ENCODE measurements at regions not wholly inside any gene's neighbourhood (a gene's known extent, or its start where the extent isn't known, plus 50 kb on each side); places are given as distances from the start of the nearest gene placed in this dataset.

DNA sequence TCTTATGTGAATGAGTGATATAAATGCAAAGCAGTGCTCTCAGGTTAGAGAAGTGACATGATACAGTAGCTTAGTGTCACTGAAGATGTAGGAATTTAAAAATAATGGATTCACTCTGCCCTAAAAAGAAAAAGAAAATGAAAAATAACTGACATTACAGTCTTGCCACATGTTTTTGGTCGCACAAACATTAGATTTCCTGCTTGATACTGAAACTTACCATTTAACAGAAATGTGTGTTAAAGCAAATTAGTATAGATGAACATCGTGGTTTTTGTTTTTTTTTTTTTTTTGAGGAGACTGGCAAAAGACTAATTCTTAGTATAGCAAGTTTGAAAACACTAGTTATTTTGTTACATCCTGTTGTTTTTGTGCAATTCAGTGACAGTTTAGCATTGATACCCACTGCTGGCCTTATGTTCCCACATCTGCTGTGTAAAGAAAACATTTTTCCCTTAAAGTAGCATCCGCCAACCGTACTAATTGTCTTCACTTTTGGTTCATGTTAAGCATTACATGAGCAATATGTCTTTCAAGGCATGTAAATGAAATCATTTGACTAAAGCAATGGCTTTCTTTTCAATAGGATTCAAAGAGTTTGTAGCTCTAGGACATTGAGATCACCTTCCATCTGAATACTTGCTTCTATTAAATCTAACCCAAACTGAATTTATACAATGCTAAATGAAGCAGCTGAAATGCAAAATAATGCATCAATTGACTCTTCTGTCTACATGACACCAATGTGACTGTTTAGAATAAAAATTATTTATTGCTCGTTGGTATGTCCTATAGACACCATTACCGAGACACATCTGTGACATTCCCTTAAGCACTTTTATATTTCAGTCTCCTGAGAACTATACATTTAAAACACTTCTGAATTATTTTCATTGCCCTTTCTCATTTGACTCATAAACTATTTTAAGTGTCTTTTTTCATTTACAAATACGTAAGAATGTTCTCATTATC is 859.1 kb downstream of the MAT2B start:
- Histone ChIP-seq H3K27me3 (ENCODE audit: control insufficient read depth in 5 of 5, insufficient read depth in 4 of 5, low read length in 5 of 5) (no peaks in the 10 kb centered on the region), H3K4me3 (ENCODE audit: low read depth in 1 of 5, low read length in 5 of 5) (no peak overlapping the region), H3K27ac (ENCODE audit: low read depth, low read length) (no peak overlapping the region), H3K36me3 (ENCODE audit: control insufficient read depth in 5 of 5, insufficient read depth in 5 of 5, low read length in 5 of 5) (no peaks in the 10 kb centered on the region), H3K9me3 (ENCODE audit: control insufficient read depth in 5 of 5, low read length in 5 of 5) (no peaks in the 10 kb centered on the region), H3K9ac (ENCODE audit: low read length in 5 of 5) (no peak overlapping the region), H3K4me1 (ENCODE audit: control insufficient read depth in 5 of 5, insufficient read depth in 5 of 5, low read length in 5 of 5) (no peaks in the 10 kb centered on the region)

DNA sequence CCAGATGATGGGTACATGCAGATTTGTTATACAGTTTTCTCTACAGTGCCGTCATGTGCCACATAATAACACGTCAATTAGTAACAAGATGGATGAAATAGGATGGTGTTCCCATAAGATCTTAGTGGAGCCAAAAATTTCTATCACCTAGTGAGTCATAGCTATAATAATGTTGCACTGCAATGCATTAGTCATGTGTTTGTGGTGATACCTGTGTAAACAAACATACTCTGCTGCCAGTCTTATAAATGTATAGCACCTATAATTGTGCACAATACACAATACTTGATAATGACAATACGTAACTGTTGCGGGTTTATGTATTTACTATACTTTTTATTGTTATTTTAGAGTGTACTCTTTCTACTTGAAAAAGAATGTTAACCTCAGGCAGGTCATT is 865.4 kb downstream of the MAT2B start:
- Histone ChIP-seq H3K9ac (ENCODE audit: low read length in 5 of 5) (no peak overlapping the region), H3K27ac (ENCODE audit: low read depth, low read length) (no peak overlapping the region), H3K4me1 (ENCODE audit: control insufficient read depth in 5 of 5, insufficient read depth in 5 of 5, low read length in 5 of 5) (no peaks in the 10 kb centered on the region), H3K36me3 (ENCODE audit: control insufficient read depth in 5 of 5, insufficient read depth in 5 of 5, low read length in 5 of 5) (no peaks in the 10 kb centered on the region), H3K4me3 (ENCODE audit: low read depth in 1 of 5, low read length in 5 of 5) (no peak overlapping the region), H3K9me3 (ENCODE audit: control insufficient read depth in 5 of 5, low read length in 5 of 5) (no peaks in the 10 kb centered on the region), H3K27me3 (ENCODE audit: control insufficient read depth in 5 of 5, insufficient read depth in 4 of 5, low read length in 5 of 5) (no peaks in the 10 kb centered on the region)

DNA sequence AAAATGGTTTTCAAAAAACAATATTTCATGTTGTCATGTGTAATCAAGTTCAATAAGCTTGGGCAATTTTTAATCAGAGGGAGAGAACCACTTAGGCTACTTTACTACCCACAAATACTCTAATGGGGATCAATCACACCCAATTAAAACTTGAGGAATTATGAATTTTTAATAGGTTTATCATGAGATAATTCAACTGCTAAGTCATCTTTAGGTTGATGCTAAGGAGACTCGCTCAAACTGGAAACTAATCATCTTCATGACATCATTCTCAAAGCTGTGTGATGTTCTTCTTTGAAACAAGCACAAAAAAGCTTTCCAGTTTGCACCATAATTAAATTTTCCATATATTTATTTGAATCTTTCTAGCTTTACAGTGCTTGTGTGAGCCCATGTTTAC is 867.5 kb downstream of the MAT2B start:
- Histone ChIP-seq H3K4me3 (ENCODE audit: low read depth in 1 of 5, low read length in 5 of 5) (no peak overlapping the region), H3K4me1 (ENCODE audit: control insufficient read depth in 5 of 5, insufficient read depth in 5 of 5, low read length in 5 of 5) (no peaks in the 10 kb centered on the region), H3K9me3 (ENCODE audit: control insufficient read depth in 5 of 5, low read length in 5 of 5) (no peaks in the 10 kb centered on the region), H3K36me3 (ENCODE audit: control insufficient read depth in 5 of 5, insufficient read depth in 5 of 5, low read length in 5 of 5) (no peaks in the 10 kb centered on the region), H3K27ac (ENCODE audit: low read depth, low read length) (no peak overlapping the region), H3K27me3 (ENCODE audit: control insufficient read depth in 5 of 5, insufficient read depth in 4 of 5, low read length in 5 of 5) (no peaks in the 10 kb centered on the region), H3K9ac (ENCODE audit: low read length in 5 of 5) (no peak overlapping the region)

DNA sequence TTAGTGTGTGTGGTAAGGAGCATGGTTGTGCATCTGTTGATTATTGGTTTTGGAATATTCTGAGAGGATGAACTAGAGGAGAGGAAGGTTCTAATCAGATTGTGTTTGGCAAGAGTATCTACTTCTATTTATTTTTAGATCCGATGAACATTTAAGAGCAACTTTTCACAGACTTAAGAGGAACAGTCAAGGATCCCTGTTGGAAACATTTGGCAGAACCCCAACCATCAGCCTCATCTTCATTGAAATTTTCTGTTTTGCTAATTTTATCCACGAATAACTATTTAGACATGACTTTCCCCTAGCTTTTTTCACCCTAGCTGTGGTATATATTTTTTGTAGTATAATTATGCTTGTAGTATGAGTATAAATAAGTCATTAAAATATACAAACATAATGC is 868.5 kb downstream of the MAT2B start:
- Histone ChIP-seq H3K36me3 (ENCODE audit: control insufficient read depth in 5 of 5, insufficient read depth in 5 of 5, low read length in 5 of 5) (no peaks in the 10 kb centered on the region), H3K9me3 (ENCODE audit: control insufficient read depth in 5 of 5, low read length in 5 of 5) (no peaks in the 10 kb centered on the region), H3K4me3 (ENCODE audit: low read depth in 1 of 5, low read length in 5 of 5) (no peak overlapping the region), H3K27ac (ENCODE audit: low read depth, low read length) (no peak overlapping the region), H3K9ac (ENCODE audit: low read length in 5 of 5) (no peak overlapping the region), H3K4me1 (ENCODE audit: control insufficient read depth in 5 of 5, insufficient read depth in 5 of 5, low read length in 5 of 5) (no peaks in the 10 kb centered on the region), H3K27me3 (ENCODE audit: control insufficient read depth in 5 of 5, insufficient read depth in 4 of 5, low read length in 5 of 5) (no peaks in the 10 kb centered on the region)

DNA sequence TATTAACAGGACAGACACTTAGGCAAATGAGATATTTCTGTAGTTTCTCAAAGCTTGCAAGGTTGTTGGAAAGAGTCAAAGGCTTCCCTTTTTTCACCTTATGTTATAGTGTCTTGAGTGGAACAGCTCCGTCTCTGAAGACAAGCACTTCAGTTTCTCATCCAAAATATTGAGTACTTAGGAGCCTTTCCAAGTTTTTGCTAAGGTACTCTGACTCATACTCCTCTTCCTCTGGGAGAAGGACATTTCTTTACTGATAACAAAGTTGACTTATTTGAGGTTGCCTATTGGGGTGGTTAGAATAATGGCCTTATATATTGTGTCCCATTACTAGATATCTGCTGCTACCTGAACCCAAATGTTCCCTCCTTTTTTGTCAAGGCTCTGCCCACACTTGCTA is 869.6 kb downstream of the MAT2B start:
- Histone ChIP-seq H3K27ac (ENCODE audit: low read depth, low read length) (no peak overlapping the region), H3K27me3 (ENCODE audit: control insufficient read depth in 5 of 5, insufficient read depth in 4 of 5, low read length in 5 of 5) (no peaks in the 10 kb centered on the region), H3K36me3 (ENCODE audit: control insufficient read depth in 5 of 5, insufficient read depth in 5 of 5, low read length in 5 of 5) (no peaks in the 10 kb centered on the region), H3K4me1 (ENCODE audit: control insufficient read depth in 5 of 5, insufficient read depth in 5 of 5, low read length in 5 of 5) (no peaks in the 10 kb centered on the region), H3K9me3 (ENCODE audit: control insufficient read depth in 5 of 5, low read length in 5 of 5) (peaks cover 0 to 5% (median 4%) of the 10 kb centered on the region in 5 donors), H3K4me3 (ENCODE audit: low read depth in 1 of 5, low read length in 5 of 5) (no peak overlapping the region), H3K9ac (ENCODE audit: low read length in 5 of 5) (no peak overlapping the region)

DNA sequence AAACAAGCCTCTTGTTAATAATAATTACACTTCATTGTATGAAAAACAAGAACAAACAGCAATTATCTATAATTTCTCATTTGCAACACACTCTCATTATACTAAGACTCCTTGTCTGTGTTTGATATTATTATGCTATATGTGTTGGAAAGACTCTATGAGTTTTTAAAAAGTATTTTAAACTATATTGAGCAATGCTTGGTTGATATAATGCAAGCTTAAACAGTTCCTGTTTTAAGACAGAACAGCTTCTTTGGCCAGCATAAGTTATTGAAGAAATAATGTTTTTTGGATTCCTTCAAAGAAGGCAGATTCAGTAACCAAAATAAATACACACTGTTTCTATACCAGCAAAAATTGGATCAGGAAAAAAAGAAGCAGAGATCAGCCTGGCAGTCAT is 871.4 kb downstream of the MAT2B start:
- no peaks in the 10 kb centered on the region for H3K4me1 ChIP-seq (ENCODE audit: control insufficient read depth in 5 of 5, insufficient read depth in 5 of 5, low read length in 5 of 5)
- peaks cover under 1 to 5% (median 4%) of the 10 kb centered on the region in 5 donors for H3K9me3 ChIP-seq (ENCODE audit: control insufficient read depth in 5 of 5, low read length in 5 of 5)
- H3K9ac ChIP-seq (ENCODE audit: low read length in 5 of 5) = no peak overlapping the region

DNA sequence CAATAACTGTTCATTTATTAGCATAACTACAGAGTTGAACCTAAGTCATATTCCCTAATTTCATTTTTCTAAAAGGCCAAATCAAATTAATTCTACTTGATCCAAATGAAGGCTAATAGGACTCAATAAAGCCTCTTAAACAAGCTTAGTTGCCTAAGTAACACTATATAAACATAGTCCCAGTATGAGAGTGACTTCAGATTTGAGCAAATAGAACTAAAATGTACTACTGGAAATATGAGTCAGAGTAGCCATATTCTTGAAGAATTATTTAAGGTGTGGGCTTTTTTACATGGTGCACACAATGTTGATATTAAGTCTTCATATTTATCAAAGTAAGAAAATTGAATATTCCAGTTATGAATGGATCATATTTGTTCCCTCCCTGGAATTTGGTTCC is 872.3 kb downstream of the MAT2B start:
- Histone ChIP-seq H3K36me3 (ENCODE audit: control insufficient read depth in 5 of 5, insufficient read depth in 5 of 5, low read length in 5 of 5) (no peaks in the 10 kb centered on the region), H3K27ac (ENCODE audit: low read depth, low read length) (no peak overlapping the region), H3K9me3 (ENCODE audit: control insufficient read depth in 5 of 5, low read length in 5 of 5) (peaks cover 2 to 8% (median 4%) of the 10 kb centered on the region in 5 donors), H3K4me3 (ENCODE audit: low read depth in 1 of 5, low read length in 5 of 5) (no peak overlapping the region), H3K9ac (ENCODE audit: low read length in 5 of 5) (no peak overlapping the region), H3K4me1 (ENCODE audit: control insufficient read depth in 5 of 5, insufficient read depth in 5 of 5, low read length in 5 of 5) (no peaks in the 10 kb centered on the region), H3K27me3 (ENCODE audit: control insufficient read depth in 5 of 5, insufficient read depth in 4 of 5, low read length in 5 of 5) (no peaks in the 10 kb centered on the region)

More for the DNA sequence above, 871.4 kb downstream of the MAT2B start:
- H3K27ac ChIP-seq (ENCODE audit: low read depth, low read length) = no peak overlapping the region
- no peaks in the 10 kb centered on the region for H3K36me3 ChIP-seq (ENCODE audit: control insufficient read depth in 5 of 5, insufficient read depth in 5 of 5, low read length in 5 of 5)
- H3K27me3 ChIP-seq (ENCODE audit: control insufficient read depth in 5 of 5, insufficient read depth in 4 of 5, low read length in 5 of 5) = no peaks in the 10 kb centered on the region
- H3K4me3 ChIP-seq (ENCODE audit: low read depth in 1 of 5, low read length in 5 of 5) = no peak overlapping the region

DNA sequence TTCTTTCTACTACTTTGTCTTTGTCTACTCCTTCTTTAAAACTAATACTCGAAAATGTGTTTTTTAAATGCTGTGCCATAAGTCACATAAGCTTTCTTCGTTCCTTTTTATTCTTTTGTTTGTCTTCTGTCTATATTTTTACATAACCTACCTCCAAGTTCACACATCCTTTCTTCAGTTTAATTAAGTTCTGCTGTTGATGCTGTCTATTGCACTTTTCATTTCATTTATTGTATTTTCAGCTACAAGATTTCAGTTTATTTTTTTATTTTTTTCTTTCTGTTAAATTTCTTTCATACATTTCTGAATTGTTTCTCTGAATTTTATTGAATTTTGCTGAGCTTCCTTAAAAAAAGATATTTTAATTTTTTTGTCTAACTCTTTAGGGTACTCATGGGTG is 878.2 kb downstream of the MAT2B start:
- Histone ChIP-seq H3K4me3 (ENCODE audit: low read depth in 1 of 5, low read length in 5 of 5) (no peak overlapping the region), H3K9me3 (ENCODE audit: control insufficient read depth in 5 of 5, low read length in 5 of 5) (peaks cover 8 to 13% (median 11%) of the 10 kb centered on the region in 5 donors), H3K4me1 (ENCODE audit: control insufficient read depth in 5 of 5, insufficient read depth in 5 of 5, low read length in 5 of 5) (no peaks in the 10 kb centered on the region), H3K27me3 (ENCODE audit: control insufficient read depth in 5 of 5, insufficient read depth in 4 of 5, low read length in 5 of 5) (no peaks in the 10 kb centered on the region), H3K27ac (ENCODE audit: low read depth, low read length) (no peak overlapping the region), H3K36me3 (ENCODE audit: control insufficient read depth in 5 of 5, insufficient read depth in 5 of 5, low read length in 5 of 5) (no peaks in the 10 kb centered on the region), H3K9ac (ENCODE audit: low read length in 5 of 5) (no peak overlapping the region)

DNA sequence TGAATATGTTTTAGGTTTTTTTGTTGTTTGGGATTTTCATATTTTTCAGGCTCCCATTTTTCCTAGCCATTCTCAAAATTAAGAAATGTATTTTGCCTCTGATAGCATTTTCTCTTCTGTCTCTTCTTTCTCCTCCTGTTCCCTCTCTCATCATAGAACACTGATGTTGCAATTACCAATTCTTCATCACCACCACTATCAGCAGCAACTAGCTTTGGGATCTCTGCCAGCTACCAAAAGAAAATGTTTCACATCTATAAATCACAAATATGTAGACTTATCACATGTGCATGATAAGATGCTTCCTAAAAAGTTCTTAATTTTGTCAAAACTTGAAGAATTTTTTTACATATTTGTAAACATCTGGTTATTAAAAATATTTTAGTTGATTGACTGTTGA is 887.1 kb downstream of the MAT2B start:
- Histone ChIP-seq H3K36me3 (ENCODE audit: control insufficient read depth in 5 of 5, insufficient read depth in 5 of 5, low read length in 5 of 5) (no peaks in the 10 kb centered on the region), H3K9me3 (ENCODE audit: control insufficient read depth in 5 of 5, low read length in 5 of 5) (no peaks in the 10 kb centered on the region), H3K27me3 (ENCODE audit: control insufficient read depth in 5 of 5, insufficient read depth in 4 of 5, low read length in 5 of 5) (no peaks in the 10 kb centered on the region), H3K4me1 (ENCODE audit: control insufficient read depth in 5 of 5, insufficient read depth in 5 of 5, low read length in 5 of 5) (no peaks in the 10 kb centered on the region), H3K4me3 (ENCODE audit: low read depth in 1 of 5, low read length in 5 of 5) (no peak overlapping the region), H3K27ac (ENCODE audit: low read depth, low read length) (no peak overlapping the region), H3K9ac (ENCODE audit: low read length in 5 of 5) (no peak overlapping the region)

DNA sequence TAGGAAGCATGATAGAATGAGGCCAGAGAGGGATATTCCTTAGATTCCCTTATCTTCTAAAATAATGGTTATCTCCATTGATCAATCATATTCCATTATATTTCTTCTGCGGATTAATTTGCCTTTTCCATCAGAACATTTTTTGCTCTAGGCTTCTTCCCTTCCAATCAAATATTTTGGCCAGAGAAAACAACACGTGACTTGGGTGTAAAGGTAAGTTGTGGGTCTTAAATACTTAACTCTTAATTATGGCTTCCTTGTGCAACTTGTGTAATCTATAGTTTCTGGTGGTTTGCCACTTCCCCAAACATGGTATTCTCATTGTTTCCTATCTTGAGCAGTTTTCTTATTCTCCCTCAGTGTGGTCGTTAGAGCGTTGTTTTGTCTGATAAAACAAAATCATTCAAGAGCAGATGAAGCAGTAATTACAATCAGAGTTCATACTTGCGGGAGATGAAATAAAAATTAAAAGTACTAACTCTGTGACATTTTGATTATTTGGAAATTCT is 889.3 kb downstream of the MAT2B start:
- no peaks in the 10 kb centered on the region for H3K36me3 ChIP-seq (ENCODE audit: control insufficient read depth in 5 of 5, insufficient read depth in 5 of 5, low read length in 5 of 5)
- H3K4me1 ChIP-seq (ENCODE audit: control insufficient read depth in 5 of 5, insufficient read depth in 5 of 5, low read length in 5 of 5) = no peaks in the 10 kb centered on the region
- no peaks in the 10 kb centered on the region for H3K27me3 ChIP-seq (ENCODE audit: control insufficient read depth in 5 of 5, insufficient read depth in 4 of 5, low read length in 5 of 5)
- no peak overlapping the region for H3K4me3 ChIP-seq (ENCODE audit: low read depth in 1 of 5, low read length in 5 of 5)
- no peaks in the 10 kb centered on the region for H3K9me3 ChIP-seq (ENCODE audit: control insufficient read depth in 5 of 5, low read length in 5 of 5)
- no peak overlapping the region for H3K27ac ChIP-seq (ENCODE audit: low read depth, low read length)
- no peak overlapping the region for H3K9ac ChIP-seq (ENCODE audit: low read length in 5 of 5)

Data from subcutaneous abdominal adipose tissue (tissue), 5 donors.